GM12878 (cell line): ENCODE measurements at regions not wholly inside any gene's neighbourhood (a gene's known extent, or its start where the extent isn't known, plus 50 kb on each side); places are given as distances from the start of the nearest gene placed in this dataset.

Source experiments
- ATAC-seq: fragments of 200-7000 bp; cut with Tn5 transposase; 3 replicates; pipeline ENCODE4 v1.9.1; 2020; ENCODE audit warnings: mild to moderate bottlenecking, moderate library complexity
- BruUV-seq: library from RNA; stranded (reverse); fragments of 400-500 nt; replicated peaks from 2 replicates; lab custom pipeline; 2021; lab: Mats Ljungman, UMichigan
- CTCF ChIA-PET: fragments of 300-600 bp; sonication (Branson Sonifier 250); formaldehyde crosslinking; extraction: SDS; loops from one replicate; lab custom pipeline; 2021; ENCODE audit warnings: inconsistent platforms; lab: Yijun Ruan, JAX
- POLR2A ChIA-PET: fragments of 350-600 bp; formaldehyde crosslinking; extraction: SDS; loops from one replicate; lab custom pipeline; 2021; ENCODE audit warnings: inconsistent platforms; lab: Charles Lee
- RAD21 ChIA-PET: fragments of 300-600 bp; sonication (Branson Sonifier 250); formaldehyde crosslinking; loops from one replicate; lab custom pipeline; 2023; ENCODE audit warnings: antibody characterized with exemption; ENCODE audit not compliant: unreplicated experiment; lab: Charles Lee
- SMC1A ChIA-PET: fragments of 300-600 bp; sonication (Branson Sonifier 250); formaldehyde crosslinking; loops from one replicate; lab custom pipeline; 2023; ENCODE audit not compliant: unreplicated experiment, uncharacterized antibody; lab: Charles Lee
- DNase-seq: peaks from one replicate; pipeline ENCODE4 v3.0.0-alpha.2; 2011; ENCODE audit warnings: low read depth, low spot score
- FAIRE-seq: peaks from 3 replicates; lab custom pipeline; 2011; peaks lifted over from hg19 to GRCh38; lab: Jason Lieb, UNC
- H2AFZ ChIP-seq: 2 replicates; pipeline ENCODE4 v1.6.0; 2011; ENCODE audit warnings: low read depth, low read length, control low read depth; ENCODE audit not compliant: control insufficient read depth
- H3K27ac ChIP-seq: 2 replicates; pipeline ENCODE4 v1.5.1; 2011; ENCODE audit warnings: control low read depth; ENCODE audit not compliant: control insufficient read depth, insufficient read depth
- H3K27me3 ChIP-seq, 2 experiments: replicated peaks in 1 of 2; 2 replicates each; pipeline versions ENCODE4 v1.6.0 to v1.6.1; 2011; ENCODE audit warnings: low read length in 1 of 2; ENCODE audit not compliant: control insufficient read depth in 2 of 2, insufficient read depth in 2 of 2
- H3K36me3 ChIP-seq, 2 experiments: 2 replicates each; pipeline ENCODE4 v1.5.1; 2011; ENCODE audit warnings: low read length in 1 of 2; ENCODE audit not compliant: control insufficient read depth in 2 of 2, insufficient read depth in 2 of 2
- H3K4me1 ChIP-seq: 2 replicates; pipeline ENCODE4 v1.6.1; 2011; ENCODE audit warnings: mild to moderate bottlenecking, low read length, moderate library complexity, mixed read lengths; ENCODE audit not compliant: control insufficient read depth, insufficient read depth
- H3K4me2 ChIP-seq: 2 replicates; pipeline ENCODE4 v1.6.0; 2011; ENCODE audit warnings: control low read depth; ENCODE audit not compliant: control insufficient read depth, insufficient read depth
- H3K4me3 ChIP-seq: fragments of 200-600 bp; sonication (generic); 2 replicates; pipeline ENCODE4 v1.5.1; 2016
- H3K79me2 ChIP-seq: 2 replicates; pipeline ENCODE4 v1.6.0; 2011; ENCODE audit warnings: low read length; ENCODE audit not compliant: control insufficient read depth, insufficient read depth
- H3K9ac ChIP-seq: 2 replicates; pipeline ENCODE4 v1.8.0; 2011; ENCODE audit warnings: low read length, control low read depth, mixed read lengths; ENCODE audit not compliant: control insufficient read depth, insufficient read depth
- H3K9me3 ChIP-seq: replicated peaks from 3 replicates; pipeline ENCODE4 v1.5.1; 2011; ENCODE audit warnings: mild to moderate bottlenecking, low read length; ENCODE audit not compliant: control insufficient read depth, insufficient read depth
- H4K20me1 ChIP-seq: 2 replicates; pipeline ENCODE4 v1.6.0; 2011; ENCODE audit not compliant: control insufficient read depth, insufficient read depth
- BCL11A ChIP-seq: IDR thresholded peaks from 2 replicates; pipeline ENCODE4 v1.6.1; 2011; ENCODE audit warnings: low read depth, low read length
- CHD4 ChIP-seq: fragments of 200-600 bp; sonication (generic); IDR thresholded peaks from 2 replicates; pipeline ENCODE4 v1.6.1; 2016; ENCODE audit warnings: mild to moderate bottlenecking
- CREB1 ChIP-seq: IDR thresholded peaks from 2 replicates; pipeline ENCODE4 v1.6.1; 2012; ENCODE audit warnings: low read depth, mild to moderate bottlenecking, inconsistent platforms
- EZH2 ChIP-seq: IDR thresholded peaks from 2 replicates; pipeline ENCODE4 v1.6.1; 2012; ENCODE audit warnings: low read depth, mild to moderate bottlenecking, control low read depth, inconsistent platforms, low read length, borderline replicate concordance; ENCODE audit not compliant: control insufficient read depth
- IRF4 ChIP-seq: IDR thresholded peaks from 2 replicates; pipeline ENCODE4 v1.6.1; 2011; ENCODE audit warnings: low read depth, low read length
- MEF2A ChIP-seq: IDR thresholded peaks from 2 replicates; pipeline ENCODE4 v1.6.1; 2011; ENCODE audit warnings: low read depth, mild to moderate bottlenecking, low read length, moderate library complexity; ENCODE audit not compliant: insufficient read depth
- RAD21 ChIP-seq: IDR thresholded peaks from 2 replicates; pipeline ENCODE4 v1.6.1; 2011; ENCODE audit warnings: mild to moderate bottlenecking, low read depth, low read length, moderate library complexity; ENCODE audit not compliant: insufficient read depth
- STAT3 ChIP-seq: IDR thresholded peaks from 2 replicates; pipeline ENCODE4 v1.6.1; 2011; ENCODE audit warnings: low read depth, low read length, improper control_type of control experiment
- SUPT20H ChIP-seq: IDR thresholded peaks from 2 replicates; pipeline ENCODE4 v1.6.1; 2011; ENCODE audit warnings: low read depth, mild to moderate bottlenecking, low read length, moderate library complexity, borderline replicate concordance; ENCODE audit not compliant: control insufficient read depth
- WGBS: methylation state at CpG from one replicate; pipeline ENCODE4 v1.1.6; 2016; ENCODE audit warnings: low lambda C conversion rate; ENCODE audit not compliant: insufficient replicate concordance, insufficient coverage; ENCODE audit errors: missing lambda C conversion rate; 5-methylcytosine and 5-hydroxymethylcytosine counted together
- in situ Hi-C: fragments of 300-500 bp; cut with MboI; formaldehyde crosslinking; loops from 9 replicates; pipeline ENCODE4 v1.14.3; 2018; ENCODE audit warnings: mixed read lengths
- intact Hi-C: fragments of 100-400 bp; cut with micrococcal nuclease; formaldehyde crosslinking; loops from one replicate; pipeline ENCODE4 v1.14.2; 2022; ENCODE audit not compliant: unreplicated experiment
- TF ChIP-seq, protein P1 (sequence below): fragments of 450-650 bp; IDR thresholded peaks from 2 replicates; pipeline ENCODE4 v1.6.1; 2017; ENCODE audit warnings: mild to moderate bottlenecking
- TF ChIP-seq, protein P2 (sequence below): fragments of 450-650 bp; formaldehyde crosslinking; IDR thresholded peaks from 2 replicates; pipeline ENCODE4 v1.4.0; 2020; ENCODE audit warnings: mild to moderate bottlenecking, moderate library complexity
- TF ChIP-seq, protein P3 (sequence below): fragments of 450-650 bp; formaldehyde crosslinking; IDR thresholded peaks from 2 replicates; pipeline ENCODE4 v1.5.0; 2022; ENCODE audit warnings: mild to moderate bottlenecking, missing genetic modification characterization

DNA sequence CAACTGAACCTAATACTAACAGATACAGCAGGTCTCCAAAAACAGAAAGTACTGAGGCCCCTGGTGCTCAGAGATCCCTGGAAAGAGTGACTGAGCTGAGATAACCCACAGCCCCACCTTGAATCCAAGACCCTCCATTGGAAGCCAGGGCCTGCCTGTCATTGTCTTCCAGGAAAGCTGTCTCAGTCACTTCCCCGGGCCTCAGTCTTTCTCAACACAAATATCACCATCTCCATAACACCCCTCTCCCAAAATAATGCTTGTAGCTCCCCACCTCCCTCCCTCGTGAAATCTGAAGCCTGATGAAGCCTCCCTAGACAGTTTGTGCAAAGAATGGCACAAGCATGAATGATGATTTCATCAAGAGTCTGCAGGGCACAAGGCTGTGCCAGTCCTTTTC is 138.2 kb upstream of the LRFN2 start (continued):
- TF ChIP-seq, protein P1, sequence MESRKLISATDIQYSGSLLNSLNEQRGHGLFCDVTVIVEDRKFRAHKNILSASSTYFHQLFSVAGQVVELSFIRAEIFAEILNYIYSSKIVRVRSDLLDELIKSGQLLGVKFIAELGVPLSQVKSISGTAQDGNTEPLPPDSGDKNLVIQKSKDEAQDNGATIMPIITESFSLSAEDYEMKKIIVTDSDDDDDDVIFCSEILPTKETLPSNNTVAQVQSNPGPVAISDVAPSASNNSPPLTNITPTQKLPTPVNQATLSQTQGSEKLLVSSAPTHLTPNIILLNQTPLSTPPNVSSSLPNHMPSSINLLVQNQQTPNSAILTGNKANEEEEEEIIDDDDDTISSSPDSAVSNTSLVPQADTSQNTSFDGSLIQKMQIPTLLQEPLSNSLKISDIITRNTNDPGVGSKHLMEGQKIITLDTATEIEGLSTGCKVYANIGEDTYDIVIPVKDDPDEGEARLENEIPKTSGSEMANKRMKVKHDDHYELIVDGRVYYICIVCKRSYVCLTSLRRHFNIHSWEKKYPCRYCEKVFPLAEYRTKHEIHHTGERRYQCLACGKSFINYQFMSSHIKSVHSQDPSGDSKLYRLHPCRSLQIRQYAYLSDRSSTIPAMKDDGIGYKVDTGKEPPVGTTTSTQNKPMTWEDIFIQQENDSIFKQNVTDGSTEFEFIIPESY, result no peak
- TF ChIP-seq, protein P2, sequence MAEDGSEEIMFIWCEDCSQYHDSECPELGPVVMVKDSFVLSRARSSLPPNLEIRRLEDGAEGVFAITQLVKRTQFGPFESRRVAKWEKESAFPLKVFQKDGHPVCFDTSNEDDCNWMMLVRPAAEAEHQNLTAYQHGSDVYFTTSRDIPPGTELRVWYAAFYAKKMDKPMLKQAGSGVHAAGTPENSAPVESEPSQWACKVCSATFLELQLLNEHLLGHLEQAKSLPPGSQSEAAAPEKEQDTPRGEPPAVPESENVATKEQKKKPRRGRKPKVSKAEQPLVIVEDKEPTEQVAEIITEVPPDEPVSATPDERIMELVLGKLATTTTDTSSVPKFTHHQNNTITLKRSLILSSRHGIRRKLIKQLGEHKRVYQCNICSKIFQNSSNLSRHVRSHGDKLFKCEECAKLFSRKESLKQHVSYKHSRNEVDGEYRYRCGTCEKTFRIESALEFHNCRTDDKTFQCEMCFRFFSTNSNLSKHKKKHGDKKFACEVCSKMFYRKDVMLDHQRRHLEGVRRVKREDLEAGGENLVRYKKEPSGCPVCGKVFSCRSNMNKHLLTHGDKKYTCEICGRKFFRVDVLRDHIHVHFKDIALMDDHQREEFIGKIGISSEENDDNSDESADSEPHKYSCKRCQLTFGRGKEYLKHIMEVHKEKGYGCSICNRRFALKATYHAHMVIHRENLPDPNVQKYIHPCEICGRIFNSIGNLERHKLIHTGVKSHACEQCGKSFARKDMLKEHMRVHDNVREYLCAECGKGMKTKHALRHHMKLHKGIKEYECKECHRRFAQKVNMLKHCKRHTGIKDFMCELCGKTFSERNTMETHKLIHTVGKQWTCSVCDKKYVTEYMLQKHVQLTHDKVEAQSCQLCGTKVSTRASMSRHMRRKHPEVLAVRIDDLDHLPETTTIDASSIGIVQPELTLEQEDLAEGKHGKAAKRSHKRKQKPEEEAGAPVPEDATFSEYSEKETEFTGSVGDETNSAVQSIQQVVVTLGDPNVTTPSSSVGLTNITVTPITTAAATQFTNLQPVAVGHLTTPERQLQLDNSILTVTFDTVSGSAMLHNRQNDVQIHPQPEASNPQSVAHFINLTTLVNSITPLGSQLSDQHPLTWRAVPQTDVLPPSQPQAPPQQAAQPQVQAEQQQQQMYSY (CRISPR knock-in tag), result no peak
- no peak for TF ChIP-seq IRF4

DNA sequence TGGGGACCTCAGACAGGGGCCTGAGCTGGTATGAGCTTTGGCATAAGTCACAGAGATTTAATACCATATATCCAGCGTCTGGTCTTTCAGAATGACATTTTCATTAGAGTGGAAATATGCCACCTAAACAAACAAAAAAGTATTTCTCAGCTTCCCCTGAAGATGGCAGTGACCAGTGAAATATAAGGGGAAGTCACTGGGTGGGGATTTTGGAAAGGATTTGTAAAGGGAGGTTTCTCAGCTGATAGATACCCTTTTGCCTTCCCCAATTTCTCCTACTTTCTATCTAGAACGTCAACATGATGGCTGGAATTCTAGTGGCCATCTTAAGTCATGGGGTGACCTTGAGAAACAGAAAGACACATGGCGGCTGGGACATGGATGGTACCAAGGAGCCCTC is 137.7 kb upstream of the LRFN2 start:
- no peak overlapping the region for H3K9ac ChIP-seq
- CTCF ChIA-PET, result no interaction called here
- no peak overlapping the region for H2AFZ ChIP-seq
- TF ChIP-seq STAT3, result no peak
- no peak for TF ChIP-seq SUPT20H
- TF ChIP-seq MEF2A, result no peak
- TF ChIP-seq BCL11A, result no peak
- no peak for TF ChIP-seq RAD21
- TF ChIP-seq CHD4, result no peak
- no peak for TF ChIP-seq EZH2
- TF ChIP-seq, protein P3, sequence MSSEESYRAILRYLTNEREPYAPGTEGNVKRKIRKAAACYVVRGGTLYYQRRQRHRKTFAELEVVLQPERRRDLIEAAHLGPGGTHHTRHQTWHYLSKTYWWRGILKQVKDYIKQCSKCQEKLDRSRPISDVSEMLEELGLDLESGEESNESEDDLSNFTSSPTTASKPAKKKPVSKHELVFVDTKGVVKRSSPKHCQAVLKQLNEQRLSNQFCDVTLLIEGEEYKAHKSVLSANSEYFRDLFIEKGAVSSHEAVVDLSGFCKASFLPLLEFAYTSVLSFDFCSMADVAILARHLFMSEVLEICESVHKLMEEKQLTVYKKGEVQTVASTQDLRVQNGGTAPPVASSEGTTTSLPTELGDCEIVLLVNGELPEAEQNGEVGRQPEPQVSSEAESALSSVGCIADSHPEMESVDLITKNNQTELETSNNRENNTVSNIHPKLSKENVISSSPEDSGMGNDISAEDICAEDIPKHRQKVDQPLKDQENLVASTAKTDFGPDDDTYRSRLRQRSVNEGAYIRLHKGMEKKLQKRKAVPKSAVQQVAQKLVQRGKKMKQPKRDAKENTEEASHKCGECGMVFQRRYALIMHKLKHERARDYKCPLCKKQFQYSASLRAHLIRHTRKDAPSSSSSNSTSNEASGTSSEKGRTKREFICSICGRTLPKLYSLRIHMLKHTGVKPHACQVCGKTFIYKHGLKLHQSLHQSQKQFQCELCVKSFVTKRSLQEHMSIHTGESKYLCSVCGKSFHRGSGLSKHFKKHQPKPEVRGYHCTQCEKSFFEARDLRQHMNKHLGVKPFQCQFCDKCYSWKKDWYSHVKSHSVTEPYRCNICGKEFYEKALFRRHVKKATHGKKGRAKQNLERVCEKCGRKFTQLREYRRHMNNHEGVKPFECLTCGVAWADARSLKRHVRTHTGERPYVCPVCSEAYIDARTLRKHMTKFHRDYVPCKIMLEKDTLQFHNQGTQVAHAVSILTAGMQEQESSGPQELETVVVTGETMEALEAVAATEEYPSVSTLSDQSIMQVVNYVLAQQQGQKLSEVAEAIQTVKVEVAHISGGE (CRISPR knock-in tag), result no peak
- TF ChIP-seq CREB1, result no peak
- TF ChIP-seq, all 136 proteins: peak for 0
- FAIRE-seq, result no peak
- Histone ChIP-seq H3K79me2 (no peaks in the 10 kb centered on the region), H3K9me3 (no peaks in the 10 kb centered on the region), H3K27ac (no peak overlapping the region), H3K4me3 (no peak overlapping the region), H3K36me3 (no peaks in the 10 kb centered on the region), H3K4me1 (peaks cover 9% of the 10 kb centered on the region), H4K20me1 (no peaks in the 10 kb centered on the region), H3K27me3 (no peaks in the 10 kb centered on the region), H3K4me2 (no peak overlapping the region)
- intact Hi-C loops (no loop called here), in situ Hi-C loops (no loop called here)
- no peak for ATAC-seq
- SMC1A ChIA-PET, result no interaction called here
- RAD21 ChIA-PET, result no interaction called here
- WGBS, result 19% methylated on average over 3 of the region's 3 CpGs
- no peak for DNase-seq
- no TSS peak for BruUV-seq
- POLR2A ChIA-PET, result no interaction called here
